ENCODE measurements at regions not wholly inside any gene's neighbourhood (a gene's known extent, or its start where the extent isn't known, plus 50 kb on each side); places are given as distances from the start of the nearest gene placed in this dataset.

- in situ Hi-C loops (cut with MboI) (no loop called here), intact Hi-C loops (cut with micrococcal nuclease; ENCODE audit: unreplicated experiment) (no loop called here)
- FAIRE-seq (no peak), ATAC-seq (no peak), DNase-seq (ENCODE audit: low read depth, low spot score) (no peak)
- H3K9ac ChIP-seq (ENCODE audit: control insufficient read depth, insufficient read depth, low read length) = no peak overlapping the region
- RAD21 ChIA-PET (ENCODE audit: unreplicated experiment) = no interaction called here
- no peak overlapping the region for H3K4me2 ChIP-seq (ENCODE audit: control insufficient read depth, insufficient read depth)
- H3K27ac ChIP-seq (ENCODE audit: control insufficient read depth, insufficient read depth) = no peak overlapping the region
- no peak overlapping the region for H2AFZ ChIP-seq (ENCODE audit: control insufficient read depth, low read depth, low read length)
- no peaks in the 10 kb centered on the region for H3K4me1 ChIP-seq (ENCODE audit: control insufficient read depth, insufficient read depth, low read length)
- no peaks in the 10 kb centered on the region for H4K20me1 ChIP-seq (ENCODE audit: control insufficient read depth, insufficient read depth)
- POLR2A ChIA-PET = no interaction called here
- BruUV-seq (replicated peaks) = no TSS peak
- no peak overlapping the region for H3K4me3 ChIP-seq
- H3K36me3 ChIP-seq (ENCODE audit: control insufficient read depth in 2 of 2, insufficient read depth in 2 of 2, low read length in 1 of 2) = no peaks in the 10 kb centered on the region
- CTCF ChIA-PET = no interaction called here
- TF ChIP-seq ZNF622 (IDR thresholded peaks at IDR 0.05) = no peak
- no peak for TF ChIP-seq NFIC (IDR thresholded peaks at IDR 0.05; ENCODE audit: low read depth, low read length)
- TF ChIP-seq TARDBP (IDR thresholded peaks at IDR 0.05; ENCODE audit: borderline replicate concordance) = no peak
- TF ChIP-seq RFX5 (IDR thresholded peaks at IDR 0.05; ENCODE audit: low read depth, low read length) = no peak
- no peak for TF ChIP-seq NFXL1 (IDR thresholded peaks at IDR 0.05; ENCODE audit: borderline replicate concordance)
- no peak for TF ChIP-seq IRF4 (IDR thresholded peaks at IDR 0.05; ENCODE audit: low read depth, low read length)
- TF ChIP-seq ZNF687 (IDR thresholded peaks at IDR 0.05) = no peak
- TF ChIP-seq RUNX3 (IDR thresholded peaks at IDR 0.05; ENCODE audit: low read length) = no peak
- TF ChIP-seq BCL11A (IDR thresholded peaks at IDR 0.05; ENCODE audit: low read depth, low read length) = no peak
- no peak for TF ChIP-seq BHLHE40 (IDR thresholded peaks at IDR 0.05; ENCODE audit: borderline replicate concordance in 1 of 2, low read depth in 2 of 2, low read length in 1 of 2)
- no peak for TF ChIP-seq MAX (IDR thresholded peaks at IDR 0.05; ENCODE audit: low read depth, low read length)
- no peak for TF ChIP-seq ATF2 (IDR thresholded peaks at IDR 0.05; ENCODE audit: low read length)
- no peak for TF ChIP-seq MYB (IDR thresholded peaks at IDR 0.05; ENCODE audit: borderline replicate concordance, low read depth, low read length)
- no peak for TF ChIP-seq CHD2 (IDR thresholded peaks at IDR 0.05; ENCODE audit: borderline replicate concordance, low read depth, low read length)
- SMC1A ChIA-PET (ENCODE audit: uncharacterized antibody, unreplicated experiment) = no interaction called here
- WGBS (ENCODE audit: insufficient coverage, insufficient replicate concordance, low lambda C conversion rate, missing lambda C conversion rate) = 15% methylated on average over 4 of the region's 4 CpGs
- H3K79me2 ChIP-seq (ENCODE audit: control insufficient read depth, insufficient read depth, low read length) = no peaks in the 10 kb centered on the region
- H3K27me3 ChIP-seq (replicated peaks in 1 of 2; ENCODE audit: control insufficient read depth in 2 of 2, insufficient read depth in 2 of 2, low read length in 1 of 2) = no peaks in the 10 kb centered on the region
- H3K9me3 ChIP-seq (replicated peaks; ENCODE audit: control insufficient read depth, insufficient read depth, low read length) = no peaks in the 10 kb centered on the region
Observed at GRCh38 chr1:4969556-4970129, 315.2 kb downstream of the AJAP1 start.
